ENCODE measurements at regions not wholly inside any gene's neighbourhood (a gene's known extent, or its start where the extent isn't known, plus 50 kb on each side); places are given as distances from the start of the nearest gene placed in this dataset.

- ChIA-PET POLR2A (no interaction called here), CTCF (no interaction called here)
These were observed 284.4 kb upstream of the PHYHIPL start for GRCh38 chr10:58892031-58892531.

More at GRCh38 chr10:58892031-58892531, 284.4 kb upstream of the PHYHIPL start:
- DNase-seq (ENCODE audit: low read depth, low spot score) (no peak), FAIRE-seq (no peak)
- H3K9me1 ChIP-seq (replicated peaks; ENCODE audit: control insufficient read depth, extremely low read depth, insufficient read depth, low read length), result no peaks in the 10 kb centered on the region
- no peak overlapping the region for H3K4me2 ChIP-seq (ENCODE audit: insufficient read depth, low read length)
- no peaks in the 10 kb centered on the region for H3K27me3 ChIP-seq (ENCODE audit: control insufficient read depth in 2 of 2, insufficient read depth in 2 of 2, low read length in 2 of 2)
- intact Hi-C loops (cut with micrococcal nuclease) (no loop called here), dilution Hi-C loops (cut with MboI; ENCODE audit: extremely low pct_ligation_motif_present, low sequenced_read_pairs) (no loop called here)
- no peaks in the 10 kb centered on the region for H3K4me1 ChIP-seq (ENCODE audit: control insufficient read depth, extremely low read depth, insufficient read depth, low read length)
- no peak overlapping the region for H3K27ac ChIP-seq (ENCODE audit: insufficient read depth, low read depth, low read length)
- H3K9me3 ChIP-seq (replicated peaks; ENCODE audit: control insufficient read depth, insufficient read depth, low read length), result no peaks in the 10 kb centered on the region
- no peaks in the 10 kb centered on the region for H4K20me1 ChIP-seq (replicated peaks; ENCODE audit: control insufficient read depth, extremely low read depth, insufficient read depth, low read length)
- no peak overlapping the region for H3K9ac ChIP-seq (replicated peaks; ENCODE audit: extremely low read depth, insufficient read depth, low read length)
- H3K79me2 ChIP-seq (ENCODE audit: control insufficient read depth, insufficient read depth, low read length), result no peaks in the 10 kb centered on the region
- BruUV-seq (replicated peaks), result no TSS peak
- H3K36me3 ChIP-seq (ENCODE audit: control insufficient read depth in 2 of 2, extremely low read depth in 1 of 2, insufficient read depth in 2 of 2, low read length in 2 of 2), result no peaks in the 10 kb centered on the region
- no peak overlapping the region for H3K4me3 ChIP-seq (replicated peaks in 1 of 3; ENCODE audit: insufficient read depth in 1 of 3, low read depth in 1 of 3, low read length in 3 of 3)
- H2AFZ ChIP-seq (ENCODE audit: low read depth, low read length), result no peak overlapping the region
- TF ChIP-seq POLR2A (IDR thresholded peaks at IDR 0.05; ENCODE audit: low read depth, low read length), result no peak
- TF ChIP-seq POLR2AphosphoS5 (IDR thresholded peaks at IDR 0.05; ENCODE audit: insufficient read depth, low read depth, low read length), result no peak
- TF ChIP-seq MAX (IDR thresholded peaks at IDR 0.05; ENCODE audit: insufficient read depth, insufficient read length), result no peak
- TF ChIP-seq EZH2 (IDR thresholded peaks at IDR 0.05; ENCODE audit: borderline replicate concordance, low read depth, low read length, severe bottlenecking), result no peak
- no peak for TF ChIP-seq GATA2 (IDR thresholded peaks at IDR 0.05; ENCODE audit: insufficient read depth, insufficient read length, low read depth, low read length)
- TF ChIP-seq MYC (IDR thresholded peaks at IDR 0.05; ENCODE audit: low read depth, low read length), result no peak
- TF ChIP-seq, protein P1, sequence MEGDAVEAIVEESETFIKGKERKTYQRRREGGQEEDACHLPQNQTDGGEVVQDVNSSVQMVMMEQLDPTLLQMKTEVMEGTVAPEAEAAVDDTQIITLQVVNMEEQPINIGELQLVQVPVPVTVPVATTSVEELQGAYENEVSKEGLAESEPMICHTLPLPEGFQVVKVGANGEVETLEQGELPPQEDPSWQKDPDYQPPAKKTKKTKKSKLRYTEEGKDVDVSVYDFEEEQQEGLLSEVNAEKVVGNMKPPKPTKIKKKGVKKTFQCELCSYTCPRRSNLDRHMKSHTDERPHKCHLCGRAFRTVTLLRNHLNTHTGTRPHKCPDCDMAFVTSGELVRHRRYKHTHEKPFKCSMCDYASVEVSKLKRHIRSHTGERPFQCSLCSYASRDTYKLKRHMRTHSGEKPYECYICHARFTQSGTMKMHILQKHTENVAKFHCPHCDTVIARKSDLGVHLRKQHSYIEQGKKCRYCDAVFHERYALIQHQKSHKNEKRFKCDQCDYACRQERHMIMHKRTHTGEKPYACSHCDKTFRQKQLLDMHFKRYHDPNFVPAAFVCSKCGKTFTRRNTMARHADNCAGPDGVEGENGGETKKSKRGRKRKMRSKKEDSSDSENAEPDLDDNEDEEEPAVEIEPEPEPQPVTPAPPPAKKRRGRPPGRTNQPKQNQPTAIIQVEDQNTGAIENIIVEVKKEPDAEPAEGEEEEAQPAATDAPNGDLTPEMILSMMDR (IDR thresholded peaks at IDR 0.05; ENCODE audit: extremely low read depth in 1 of 2, insufficient read depth in 1 of 2, low read depth in 1 of 2, low read length in 2 of 2), result no peak

All from endothelial cell of umbilical vein (primary cell).